ENCODE measurements at regions not wholly inside any gene's neighbourhood (a gene's known extent, or its start where the extent isn't known, plus 50 kb on each side); places are given as distances from the start of the nearest gene placed in this dataset.
"Not testable (repeated sequence)": the region's sequence is repeated elsewhere in the genome, so short reads cannot be mapped to it uniquely, and the experiment has no call there.

- Histone ChIP-seq H3K4me2 (ENCODE audit: insufficient read depth, low read length) (no peak overlapping the region), H3K4me1 (ENCODE audit: control insufficient read depth, extremely low read depth, insufficient read depth, low read length) (peaks cover 19% of the 10 kb centered on the region), H3K4me3 (replicated peaks in 1 of 3; ENCODE audit: insufficient read depth in 1 of 3, low read depth in 1 of 3, low read length in 3 of 3) (no peak overlapping the region), H2AFZ (ENCODE audit: low read depth, low read length) (no peak overlapping the region), H3K27me3 (ENCODE audit: control insufficient read depth in 2 of 2, insufficient read depth in 2 of 2, low read length in 2 of 2) (no peaks in the 10 kb centered on the region), H3K9me3 (replicated peaks; ENCODE audit: control insufficient read depth, insufficient read depth, low read length) (no peaks in the 10 kb centered on the region), H3K36me3 (ENCODE audit: control insufficient read depth in 2 of 2, extremely low read depth in 1 of 2, insufficient read depth in 2 of 2, low read length in 2 of 2) (no peaks in the 10 kb centered on the region), H3K27ac (ENCODE audit: insufficient read depth, low read depth, low read length) (no peak overlapping the region), H3K79me2 (ENCODE audit: control insufficient read depth, insufficient read depth, low read length) (no peaks in the 10 kb centered on the region), H4K20me1 (replicated peaks; ENCODE audit: control insufficient read depth, extremely low read depth, insufficient read depth, low read length) (no peaks in the 10 kb centered on the region), H3K9ac (replicated peaks; ENCODE audit: extremely low read depth, insufficient read depth, low read length) (no peak overlapping the region), H3K9me1 (replicated peaks; ENCODE audit: control insufficient read depth, extremely low read depth, insufficient read depth, low read length) (no peaks in the 10 kb centered on the region)
- DNase-seq (ENCODE audit: low read depth, low spot score) (no peak), FAIRE-seq (no peak)
- POLR2A ChIA-PET: no interaction called here
- intact Hi-C loops (cut with micrococcal nuclease): loop anchor here (5.0 kb wide), 1 partner anchor 37 kb away; no protein-coding TSS in a partner anchor
- dilution Hi-C loops (cut with MboI; ENCODE audit: extremely low pct_ligation_motif_present, low sequenced_read_pairs): no loop called here
- CTCF ChIA-PET: interaction anchor here (1.6 kb wide), 1 partner anchor 10 kb away, joined by 4 read pairs; no protein-coding TSS in a partner anchor
- no TSS peak for BruUV-seq (replicated peaks)
- TF ChIP-seq EZH2 (IDR thresholded peaks at IDR 0.05; ENCODE audit: borderline replicate concordance, low read depth, low read length, severe bottlenecking) (no peak), JUN (IDR thresholded peaks at IDR 0.05; ENCODE audit: borderline replicate concordance, insufficient read depth, insufficient read length, low read depth) (no peak), MYC (IDR thresholded peaks at IDR 0.05; ENCODE audit: low read depth, low read length) (no peak)
Measured at GRCh38 chr10:31239961-31240360, 79.1 kb upstream of the ZEB1 start.

GRCh38 chr10:31242902-31243301 is 76.1 kb upstream of the ZEB1 start:
- ChIA-PET CTCF (interaction anchor here (0.7 kb wide), 1 partner anchor 8 kb away, joined by 3 read pairs; no protein-coding TSS in a partner anchor), POLR2A (interaction anchor here (0.6 kb wide), 1 partner anchor 706 kb away, joined by 5 read pairs; no protein-coding TSS in a partner anchor)

GRCh38 chr10:31251118-31251517 is 67.9 kb upstream of the ZEB1 start:
- H3K36me3 ChIP-seq (ENCODE audit: control insufficient read depth in 2 of 2, extremely low read depth in 1 of 2, insufficient read depth in 2 of 2, low read length in 2 of 2); intact Hi-C loops (cut with micrococcal nuclease); H3K9ac ChIP-seq (replicated peaks; ENCODE audit: extremely low read depth, insufficient read depth, low read length); H3K4me3 ChIP-seq (replicated peaks in 1 of 3; ENCODE audit: insufficient read depth in 1 of 3, low read depth in 1 of 3, low read length in 3 of 3); CTCF ChIA-PET; H3K4me1 ChIP-seq (ENCODE audit: control insufficient read depth, extremely low read depth, insufficient read depth, low read length); H4K20me1 ChIP-seq (replicated peaks; ENCODE audit: control insufficient read depth, extremely low read depth, insufficient read depth, low read length); FAIRE-seq; H3K4me2 ChIP-seq (ENCODE audit: insufficient read depth, low read length); DNase-seq (ENCODE audit: low read depth, low spot score); BruUV-seq (replicated peaks); H3K27me3 ChIP-seq (ENCODE audit: control insufficient read depth in 2 of 2, insufficient read depth in 2 of 2, low read length in 2 of 2); H3K79me2 ChIP-seq (ENCODE audit: control insufficient read depth, insufficient read depth, low read length); H2AFZ ChIP-seq (ENCODE audit: low read depth, low read length); H3K9me1 ChIP-seq (replicated peaks; ENCODE audit: control insufficient read depth, extremely low read depth, insufficient read depth, low read length); POLR2A ChIA-PET; H3K27ac ChIP-seq (ENCODE audit: insufficient read depth, low read depth, low read length); dilution Hi-C loops (cut with MboI; ENCODE audit: extremely low pct_ligation_motif_present, low sequenced_read_pairs); H3K9me3 ChIP-seq (replicated peaks; ENCODE audit: control insufficient read depth, insufficient read depth, low read length): not testable (repeated sequence)

More at GRCh38 chr10:31242902-31243301, 76.1 kb upstream of the ZEB1 start:
- peaks cover 19% of the 10 kb centered on the region for H3K4me1 ChIP-seq (ENCODE audit: control insufficient read depth, extremely low read depth, insufficient read depth, low read length)
- no peaks in the 10 kb centered on the region for H3K27me3 ChIP-seq (ENCODE audit: control insufficient read depth in 2 of 2, insufficient read depth in 2 of 2, low read length in 2 of 2)
- H3K27ac ChIP-seq (ENCODE audit: insufficient read depth, low read depth, low read length): peak overlapping the region; percentile 55
- no TSS peak for BruUV-seq (replicated peaks)
- dilution Hi-C loops (cut with MboI; ENCODE audit: extremely low pct_ligation_motif_present, low sequenced_read_pairs): no loop called here
- H2AFZ ChIP-seq (ENCODE audit: low read depth, low read length): peak overlapping the region; percentile 28
- H4K20me1 ChIP-seq (replicated peaks; ENCODE audit: control insufficient read depth, extremely low read depth, insufficient read depth, low read length): no peaks in the 10 kb centered on the region
- FAIRE-seq (peak; percentile 94), DNase-seq (ENCODE audit: low read depth, low spot score) (peak; percentile 89)
- no peaks in the 10 kb centered on the region for H3K9me1 ChIP-seq (replicated peaks; ENCODE audit: control insufficient read depth, extremely low read depth, insufficient read depth, low read length)
- H3K79me2 ChIP-seq (ENCODE audit: control insufficient read depth, insufficient read depth, low read length): no peaks in the 10 kb centered on the region
- intact Hi-C loops (cut with micrococcal nuclease): loop anchor here (1.0 to 5.0 kb wide), 2 partner anchors 34 to 72 kb away; no protein-coding TSS in a partner anchor
- H3K4me2 ChIP-seq (ENCODE audit: insufficient read depth, low read length): peak overlapping the region; percentile 20
- no peaks in the 10 kb centered on the region for H3K9me3 ChIP-seq (replicated peaks; ENCODE audit: control insufficient read depth, insufficient read depth, low read length)
- no peak overlapping the region for H3K9ac ChIP-seq (replicated peaks; ENCODE audit: extremely low read depth, insufficient read depth, low read length)
- TF ChIP-seq GATA2 (IDR thresholded peaks at IDR 0.05; ENCODE audit: insufficient read depth, insufficient read length, low read depth, low read length): peak; percentile 74
- TF ChIP-seq JUN (IDR thresholded peaks at IDR 0.05; ENCODE audit: borderline replicate concordance, insufficient read depth, insufficient read length, low read depth): peak; percentile 84
- TF ChIP-seq MAX (IDR thresholded peaks at IDR 0.05; ENCODE audit: insufficient read depth, insufficient read length): no peak
- TF ChIP-seq FOS (IDR thresholded peaks at IDR 0.05; ENCODE audit: borderline replicate concordance, insufficient read depth, low read length): peak; percentile 100
- TF ChIP-seq EZH2 (IDR thresholded peaks at IDR 0.05; ENCODE audit: borderline replicate concordance, low read depth, low read length, severe bottlenecking): no peak
- TF ChIP-seq POLR2AphosphoS5 (IDR thresholded peaks at IDR 0.05; ENCODE audit: insufficient read depth, low read depth, low read length): peak; percentile 82
- peak; percentile 36 for TF ChIP-seq POLR2A (IDR thresholded peaks at IDR 0.05; ENCODE audit: low read depth, low read length)
- no peak for TF ChIP-seq MYC (IDR thresholded peaks at IDR 0.05; ENCODE audit: low read depth, low read length)
- no peak overlapping the region for H3K4me3 ChIP-seq (replicated peaks in 1 of 3; ENCODE audit: insufficient read depth in 1 of 3, low read depth in 1 of 3, low read length in 3 of 3)
- H3K36me3 ChIP-seq (ENCODE audit: control insufficient read depth in 2 of 2, extremely low read depth in 1 of 2, insufficient read depth in 2 of 2, low read length in 2 of 2): no peaks in the 10 kb centered on the region
